GM18508 (cell line): ENCODE measurements at regions not wholly inside any gene's neighbourhood (a gene's known extent, or its start where the extent isn't known, plus 50 kb on each side); places are given as distances from the start of the nearest gene placed in this dataset.
A peak's percentile ranks its signal among the peaks of the same experiment; 100 is the strongest.

Experiments used
- ATAC-seq: cut with Tn5 transposase; IDR thresholded peaks from one replicate; pipeline ENCODE4 v1.9.1; 2021; ENCODE audit warnings: moderate number of reproducible peaks; ENCODE audit not compliant: insufficient read depth, unreplicated experiment

DNA sequence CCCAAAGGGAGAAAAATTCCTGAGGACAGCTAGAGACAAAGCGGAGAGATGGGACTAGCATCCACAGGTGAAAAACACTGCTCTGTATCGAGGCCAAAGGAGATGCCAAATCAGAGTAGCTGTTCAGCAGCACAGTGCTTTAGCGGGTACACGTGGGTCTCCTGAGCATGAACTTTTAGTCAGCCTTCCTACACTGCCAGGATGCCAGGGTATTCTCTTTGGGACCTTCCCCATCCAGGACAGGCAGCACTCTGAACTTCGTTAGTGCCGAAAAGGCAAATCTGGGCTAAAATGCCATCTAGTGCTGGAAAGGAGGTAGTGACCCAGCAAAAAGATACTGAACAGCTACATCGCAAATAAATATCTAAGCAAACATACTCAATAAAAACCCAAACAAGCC is 64.9 kb downstream of the C6orf58 start:
- peak; percentile 72 for ATAC-seq
